ENCODE measurements at regions not wholly inside any gene's neighbourhood (a gene's known extent, or its start where the extent isn't known, plus 50 kb on each side); places are given as distances from the start of the nearest gene placed in this dataset.

- no peak overlapping the region for H3K27ac ChIP-seq
- no peaks in the 10 kb centered on the region for H3K4me1 ChIP-seq
- H3K36me3 ChIP-seq (ENCODE audit: low read depth, missing control alignments), result no peaks in the 10 kb centered on the region
- TF ChIP-seq POLR2A (IDR thresholded peaks at IDR 0.05) (no peak), CTCF (IDR thresholded peaks at IDR 0.05) (peak; percentile 36 to 66 (median 37))
- 9 to 18% methylated on average over 5 of the region's 5 CpGs for WGBS, 2 donors
- no peaks in the 10 kb centered on the region for H3K9me3 ChIP-seq
- intact Hi-C loops (cut with DNase I; ENCODE audit: low total_unique reads), result no loop called here
- H3K4me3 ChIP-seq, result no peak overlapping the region
- no peaks in the 10 kb centered on the region for H3K27me3 ChIP-seq
- peak; percentile 76 for DNase-seq
Measured at GRCh38 chr14:59028476-59029202, 159.8 kb upstream of the DAAM1 start.

- no peaks in the 10 kb centered on the region for H3K9me3 ChIP-seq
- DNase-seq, result no peak
- intact Hi-C loops (cut with DNase I; ENCODE audit: low total_unique reads), result no loop called here
- TF ChIP-seq CTCF (IDR thresholded peaks at IDR 0.05) (no peak), POLR2A (IDR thresholded peaks at IDR 0.05) (no peak)
- H3K36me3 ChIP-seq (ENCODE audit: low read depth, missing control alignments), result no peaks in the 10 kb centered on the region
- H3K4me3 ChIP-seq, result no peak overlapping the region
- H3K4me1 ChIP-seq, result no peaks in the 10 kb centered on the region
- no peak overlapping the region for H3K27ac ChIP-seq
- no peaks in the 10 kb centered on the region for H3K27me3 ChIP-seq
Measured at GRCh38 chr14:59032826-59033225, 155.6 kb upstream of the DAAM1 start.

GRCh38 chr14:59036134-59036533 lies 152.3 kb upstream of the DAAM1 start:
- WGBS, 2 donors, result 89 to 91% methylated on average over 2 of the region's 2 CpGs
- Histone ChIP-seq H3K27ac (no peak overlapping the region), H3K36me3 (ENCODE audit: low read depth, missing control alignments) (no peaks in the 10 kb centered on the region), H3K9me3 (no peaks in the 10 kb centered on the region), H3K27me3 (no peaks in the 10 kb centered on the region), H3K4me1 (no peaks in the 10 kb centered on the region), H3K4me3 (no peak overlapping the region)
- intact Hi-C loops (cut with DNase I; ENCODE audit: low total_unique reads), result no loop called here
- DNase-seq, result no peak
- TF ChIP-seq CTCF (IDR thresholded peaks at IDR 0.05) (no peak), POLR2A (IDR thresholded peaks at IDR 0.05) (no peak)

- Histone ChIP-seq H3K36me3 (ENCODE audit: low read depth, missing control alignments) (no peaks in the 10 kb centered on the region), H3K9me3 (no peaks in the 10 kb centered on the region), H3K4me3 (no peak overlapping the region), H3K27me3 (no peaks in the 10 kb centered on the region), H3K4me1 (no peaks in the 10 kb centered on the region), H3K27ac (no peak overlapping the region)
- DNase-seq, result no peak
- TF ChIP-seq POLR2A (IDR thresholded peaks at IDR 0.05), result no peak
- no peak for TF ChIP-seq CTCF (IDR thresholded peaks at IDR 0.05)
- intact Hi-C loops (cut with DNase I; ENCODE audit: low total_unique reads), result no loop called here
- 64 to 90% methylated on average over 3 of the region's 3 CpGs for WGBS, 2 donors
Measured at GRCh38 chr14:59037086-59037485, 151.4 kb upstream of the DAAM1 start.

GRCh38 chr14:59037620-59038019 lies 150.8 kb upstream of the DAAM1 start:
- DNase-seq, result no peak
- Histone ChIP-seq H3K36me3 (ENCODE audit: low read depth, missing control alignments) (no peaks in the 10 kb centered on the region), H3K27ac (no peak overlapping the region), H3K27me3 (no peaks in the 10 kb centered on the region), H3K9me3 (no peaks in the 10 kb centered on the region), H3K4me3 (no peak overlapping the region), H3K4me1 (no peaks in the 10 kb centered on the region)
- WGBS, 2 donors, result 87 to 88% methylated on average over 4 of the region's 4 CpGs
- intact Hi-C loops (cut with DNase I; ENCODE audit: low total_unique reads), result no loop called here
- TF ChIP-seq POLR2A (IDR thresholded peaks at IDR 0.05) (no peak), CTCF (IDR thresholded peaks at IDR 0.05) (no peak)
